ENCODE measurements at regions not wholly inside any gene's neighbourhood (a gene's known extent, or its start where the extent isn't known, plus 50 kb on each side); places are given as distances from the start of the nearest gene placed in this dataset.

DNA sequence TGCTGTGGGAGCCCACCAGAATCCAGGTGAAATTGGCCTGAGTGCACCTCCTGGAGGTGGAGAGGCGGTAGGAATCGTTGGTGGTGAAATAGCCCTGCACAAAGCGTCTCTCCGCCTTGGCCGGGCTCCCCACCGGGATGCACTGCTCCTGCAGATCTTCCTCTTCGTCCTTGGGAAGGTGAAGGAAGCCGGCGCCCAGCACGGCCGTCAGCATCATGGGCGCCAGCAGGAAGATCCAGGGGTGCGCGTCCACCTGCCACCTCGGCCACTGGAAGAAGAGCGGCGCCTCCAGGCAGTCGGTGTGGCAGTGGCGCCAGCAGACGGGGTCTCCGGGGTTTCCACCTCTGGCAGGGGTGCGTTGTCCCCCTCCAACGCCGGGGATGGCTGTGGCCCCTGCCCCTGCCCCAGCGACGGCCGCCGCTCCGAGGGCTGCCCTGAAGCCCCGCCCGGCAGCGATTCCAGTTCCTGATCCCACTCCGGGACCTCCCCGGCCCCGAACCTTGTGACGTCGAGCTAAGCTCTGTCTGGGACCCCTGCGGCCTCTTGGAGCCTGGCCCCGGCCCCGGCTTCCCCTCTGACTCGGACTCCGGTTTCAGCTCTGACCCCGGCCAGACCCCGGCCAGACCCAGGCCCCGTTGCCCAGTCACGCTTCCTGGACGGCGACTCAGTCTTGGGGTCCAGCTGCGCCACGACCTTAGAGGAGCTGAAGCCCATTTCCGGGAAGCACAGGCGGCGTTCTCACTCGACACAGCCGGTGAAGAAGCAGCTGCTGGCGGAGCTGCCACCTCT is 91.9 kb downstream of the CD164 start:
- intact Hi-C loops (cut with DNase I), result no loop called here
- no peaks in the 10 kb centered on the region for H3K9me3 ChIP-seq
- no peaks in the 10 kb centered on the region for H3K36me3 ChIP-seq
- no peaks in the 10 kb centered on the region for H3K27me3 ChIP-seq
- ATAC-seq (peak in 1 of 4 donors; percentile 16), DNase-seq (no peak)
- no peak overlapping the region for H3K27ac ChIP-seq
- no peak for TF ChIP-seq POLR2A (IDR thresholded peaks at IDR 0.05)
- no peak for TF ChIP-seq CTCF (IDR thresholded peaks at IDR 0.05)
- no peak overlapping the region for H3K4me3 ChIP-seq
- 83% methylated on average over 2 of the region's 56 CpGs for WGBS (ENCODE audit: insufficient coverage, low coverage, low lambda C conversion rate, missing lambda C conversion rate)
- peaks cover 0 to 2% (median 0%) of the 10 kb centered on the region in 4 donors for H3K4me1 ChIP-seq

DNA sequence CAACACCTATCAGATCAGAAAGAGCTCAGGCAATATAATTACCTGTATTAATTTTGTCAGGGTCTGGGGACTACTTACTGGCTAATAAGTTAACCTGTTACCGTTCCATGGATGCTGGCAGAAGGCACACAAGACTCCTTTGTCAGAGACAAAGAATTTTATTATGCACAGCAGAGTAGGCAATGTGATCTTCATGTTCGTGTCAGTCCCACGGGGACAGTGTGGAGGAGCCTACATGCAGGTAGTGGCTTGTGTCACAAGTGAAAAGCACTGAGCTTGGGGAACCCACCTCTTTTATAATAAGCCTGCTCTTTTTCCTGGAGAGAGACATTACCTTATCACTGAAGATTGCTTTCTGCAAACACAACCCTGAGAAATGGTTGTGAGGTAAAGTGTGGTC is 96.9 kb downstream of the CD164 start:
- DNase-seq, result no peak
- no peak for ATAC-seq
- no peaks in the 10 kb centered on the region for H3K4me1 ChIP-seq
- WGBS (ENCODE audit: insufficient coverage, low coverage, low lambda C conversion rate, missing lambda C conversion rate), result 100% methylated on average over 3 of the region's 3 CpGs
- no peak overlapping the region for H3K27ac ChIP-seq
- H3K36me3 ChIP-seq, result no peaks in the 10 kb centered on the region
- no peaks in the 10 kb centered on the region for H3K9me3 ChIP-seq
- intact Hi-C loops (cut with DNase I), result no loop called here
- TF ChIP-seq CTCF (IDR thresholded peaks at IDR 0.05), result no peak
- no peak for TF ChIP-seq POLR2A (IDR thresholded peaks at IDR 0.05)
- no peaks in the 10 kb centered on the region for H3K27me3 ChIP-seq
- H3K4me3 ChIP-seq, result no peak overlapping the region

DNA sequence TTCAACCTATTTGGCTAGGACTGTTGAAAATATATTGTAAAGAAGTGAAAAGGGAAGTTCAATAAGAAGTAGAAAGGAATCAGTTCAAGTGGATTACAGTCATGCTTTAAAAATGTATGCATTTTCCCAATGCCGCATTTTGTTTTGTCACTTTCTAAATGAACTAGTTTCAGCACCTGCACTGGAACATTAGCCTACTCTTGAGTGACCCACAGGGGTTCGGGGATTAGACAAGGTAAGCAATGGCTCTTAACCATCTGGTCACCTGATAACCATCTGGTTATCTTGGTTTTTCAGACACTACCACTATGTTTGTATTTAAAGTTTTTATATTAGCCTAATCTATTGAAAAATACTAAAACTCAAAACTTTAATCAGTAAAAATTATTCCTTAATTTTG is 97.6 kb downstream of the CD164 start:
- Histone ChIP-seq H3K36me3 (no peaks in the 10 kb centered on the region), H3K4me3 (no peak overlapping the region), H3K9me3 (no peaks in the 10 kb centered on the region), H3K4me1 (no peaks in the 10 kb centered on the region), H3K27ac (no peak overlapping the region), H3K27me3 (no peaks in the 10 kb centered on the region)
- intact Hi-C loops (cut with DNase I), result no loop called here
- ATAC-seq (no peak), DNase-seq (no peak)
- TF ChIP-seq POLR2A (IDR thresholded peaks at IDR 0.05), result no peak
- TF ChIP-seq CTCF (IDR thresholded peaks at IDR 0.05), result no peak
- whole genome bisulfite sequencing (ENCODE audit: insufficient coverage, low coverage, low lambda C conversion rate, missing lambda C conversion rate), result 75% methylated on average over 2 of the region's 2 CpGs

DNA sequence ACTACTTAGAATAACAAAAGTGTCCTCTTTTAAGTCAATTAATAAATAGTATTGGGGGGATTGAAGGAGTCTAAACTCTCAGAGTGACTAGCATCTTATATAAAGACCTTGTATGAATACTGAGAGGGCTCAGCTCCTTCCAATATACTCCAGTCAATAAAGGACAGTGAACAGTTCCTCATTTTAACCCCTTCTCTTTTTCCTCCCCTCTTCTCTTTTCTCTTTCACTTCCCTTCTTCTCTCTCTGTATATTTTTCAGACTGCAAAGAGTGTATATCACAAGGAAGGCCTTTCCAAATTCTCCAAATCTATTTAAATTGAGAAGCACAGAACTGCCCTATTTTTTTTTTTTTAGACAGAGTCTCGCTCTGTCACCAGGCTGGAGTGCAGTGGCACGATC is 99.5 kb downstream of the CD164 start:
- H3K4me3 ChIP-seq, result no peak overlapping the region
- no peak for DNase-seq
- no peaks in the 10 kb centered on the region for H3K27me3 ChIP-seq
- WGBS (ENCODE audit: insufficient coverage, low coverage, low lambda C conversion rate, missing lambda C conversion rate), result 88% methylated on average over 2 of the region's 2 CpGs
- ATAC-seq, result no peak
- H3K4me1 ChIP-seq, result no peaks in the 10 kb centered on the region
- no peak for TF ChIP-seq POLR2A (IDR thresholded peaks at IDR 0.05)
- no peak for TF ChIP-seq CTCF (IDR thresholded peaks at IDR 0.05)
- no peak overlapping the region for H3K27ac ChIP-seq
- no peaks in the 10 kb centered on the region for H3K36me3 ChIP-seq
- intact Hi-C loops (cut with DNase I), result no loop called here
- no peaks in the 10 kb centered on the region for H3K9me3 ChIP-seq
